Hypothalamus (tissue), 51 donors: ENCODE measurements at regions not wholly inside any gene's neighbourhood (a gene's known extent, or its start where the extent isn't known, plus 50 kb on each side); places are given as distances from the start of the nearest gene placed in this dataset.
"Not testable (repeated sequence)": the region's sequence is repeated elsewhere in the genome, so short reads cannot be mapped to it uniquely, and the experiment has no call there.

Source experiments
- DNase-seq, 51 donors: peaks; one replicate each; lab custom pipeline; 2025; lab: John Stamatoyannopoulos, UW

GRCh38 chr9:24897826-24898225 is 352.1 kb upstream of the IZUMO3 start:
- no peak for DNase-seq

GRCh38 chr9:24881361-24881760 is 335.7 kb upstream of the IZUMO3 start:
- no peak for DNase-seq

GRCh38 chr9:24879591-24879990 is 333.9 kb upstream of the IZUMO3 start:
- no peak for DNase-seq

- DNase-seq: not testable (repeated sequence)
Measured at GRCh38 chr9:24856601-24857000, 310.9 kb upstream of the IZUMO3 start.

- DNase-seq: no peak
Measured at GRCh38 chr9:24846248-24846912, 300.7 kb upstream of the IZUMO3 start.

- no peak for DNase-seq
Measured at GRCh38 chr9:24844217-24844616, 298.5 kb upstream of the IZUMO3 start.

GRCh38 chr9:24841993-24842392 is 296.3 kb upstream of the IZUMO3 start:
- no peak for DNase-seq

- no peak for DNase-seq
Measured at GRCh38 chr9:24832307-24832706, 286.6 kb upstream of the IZUMO3 start.

- no peak for DNase-seq
Measured at GRCh38 chr9:24828687-24829086, 283.0 kb upstream of the IZUMO3 start.

GRCh38 chr9:24824607-24825006 is 278.9 kb upstream of the IZUMO3 start:
- DNase-seq: no peak

- no peak for DNase-seq
Measured at GRCh38 chr9:24820196-24820595, 274.5 kb upstream of the IZUMO3 start.

- no peak for DNase-seq
Measured at GRCh38 chr9:24817756-24818155, 272.1 kb upstream of the IZUMO3 start.

GRCh38 chr9:24816006-24816405 is 270.3 kb upstream of the IZUMO3 start:
- DNase-seq: no peak

- DNase-seq: no peak
Measured at GRCh38 chr9:24801344-24801743, 255.6 kb upstream of the IZUMO3 start.

GRCh38 chr9:24793787-24794186 is 248.1 kb upstream of the IZUMO3 start:
- no peak for DNase-seq

GRCh38 chr9:24776226-24776625 is 230.5 kb upstream of the IZUMO3 start:
- no peak for DNase-seq

- not testable (repeated sequence) for DNase-seq
Measured at GRCh38 chr9:24774199-24774598, 228.5 kb upstream of the IZUMO3 start.

GRCh38 chr9:24766081-24766480 is 220.4 kb upstream of the IZUMO3 start:
- no peak for DNase-seq

GRCh38 chr9:24765025-24765756 is 219.5 kb upstream of the IZUMO3 start:
- DNase-seq: no peak

GRCh38 chr9:24738421-24738961 is 192.8 kb upstream of the IZUMO3 start:
- no peak for DNase-seq

GRCh38 chr9:24731754-24732153 is 186.1 kb upstream of the IZUMO3 start:
- DNase-seq: no peak

- DNase-seq: no peak
Measured at GRCh38 chr9:24721621-24722020, 175.9 kb upstream of the IZUMO3 start.
